Epithelial cell of proximal tubule (primary cell): ENCODE measurements at regions not wholly inside any gene's neighbourhood (a gene's known extent, or its start where the extent isn't known, plus 50 kb on each side); places are given as distances from the start of the nearest gene placed in this dataset.

Source experiments
- DNase-seq: peaks from one replicate; pipeline ENCODE4 v3.0.0-alpha.2; 2011; ENCODE audit warnings: low read depth
- H3K4me3 ChIP-seq: 2 replicates; pipeline ENCODE4 v1.5.1; 2011; ENCODE audit warnings: low read depth, mild to moderate bottlenecking, low read length
- CTCF ChIP-seq: conservative IDR thresholded peaks from 2 replicates; pipeline ENCODE4 v1.5.1; 2012; ENCODE audit warnings: low read depth, mild to moderate bottlenecking, low read length

- DNase-seq: no peak
- TF ChIP-seq CTCF: no peak
- H3K4me3 ChIP-seq: no peak overlapping the region
These were observed 373.1 kb downstream of the CSNK1G3 start for GRCh38 chr5:123885081-123885480.

- H3K4me3 ChIP-seq: no peak overlapping the region
- no peak for TF ChIP-seq CTCF
- DNase-seq: no peak
These were observed 371.0 kb downstream of the CSNK1G3 start for GRCh38 chr5:123882965-123883345.

- H3K4me3 ChIP-seq: no peak overlapping the region
- no peak for TF ChIP-seq CTCF
- no peak for DNase-seq
These were observed 370.5 kb downstream of the CSNK1G3 start for GRCh38 chr5:123882319-123882964.

GRCh38 chr5:123881759-123882244 is 369.8 kb downstream of the CSNK1G3 start:
- no peak for DNase-seq

GRCh38 chr5:123880875-123881274 is 368.9 kb downstream of the CSNK1G3 start:
- no peak overlapping the region for H3K4me3 ChIP-seq
- DNase-seq: no peak
- TF ChIP-seq CTCF: no peak

More at GRCh38 chr5:123881759-123882244, 369.8 kb downstream of the CSNK1G3 start:
- no peak for TF ChIP-seq CTCF
- H3K4me3 ChIP-seq: peak overlapping the region; percentile 4

- TF ChIP-seq CTCF: no peak
- no peak overlapping the region for H3K4me3 ChIP-seq
- no peak for DNase-seq
These were observed 367.1 kb downstream of the CSNK1G3 start for GRCh38 chr5:123879071-123879470.

- TF ChIP-seq CTCF: no peak
- no peak for DNase-seq
- H3K4me3 ChIP-seq: no peak overlapping the region
These were observed 364.4 kb downstream of the CSNK1G3 start for GRCh38 chr5:123876276-123876790.
